Activated CD4-positive, alpha-beta T cell treated with anti-CD3 and anti-CD28 coated beads, Interleukin-2, amount 10 ng/mL, durations not matched to agents 7 days and 5 days (primary cell): ENCODE measurements at regions not wholly inside any gene's neighbourhood (a gene's known extent, or its start where the extent isn't known, plus 50 kb on each side); places are given as distances from the start of the nearest gene placed in this dataset.
"Not testable (repeated sequence)": the region's sequence is repeated elsewhere in the genome, so short reads cannot be mapped to it uniquely, and the experiment has no call there.

Source experiments
- CTCF ChIA-PET: fragments of 350-600 bp; sonication (Branson Sonifier 250); formaldehyde crosslinking; loops from one replicate; lab custom pipeline; 2021; ENCODE audit warnings: antibody characterized with exemption; lab: Charles Lee
- POLR2A ChIA-PET: fragments of 350-600 bp; sonication (Branson Sonifier 250); formaldehyde crosslinking; loops from one replicate; lab custom pipeline; 2021; ENCODE audit warnings: antibody characterized with exemption; lab: Charles Lee
- DNase-seq: peaks from one replicate; pipeline ENCODE4 v3.0.0-alpha.2; 2020
- H3K27ac Mint-ChIP-seq: one replicate; pipeline ENCODE4 v1.8.0; 2021; ENCODE audit warnings: mild to moderate bottlenecking, moderate library complexity, mixed read lengths
- H3K27me3 Mint-ChIP-seq: one replicate; pipeline ENCODE4 v1.8.0; 2021; ENCODE audit warnings: mixed read lengths
- H3K36me3 Mint-ChIP-seq: one replicate; pipeline ENCODE4 v1.8.0; 2021; ENCODE audit warnings: low read depth, mixed read lengths
- H3K4me1 Mint-ChIP-seq: one replicate; pipeline ENCODE4 v1.8.0; 2021; ENCODE audit warnings: mixed read lengths
- H3K4me3 Mint-ChIP-seq: one replicate; pipeline ENCODE4 v1.8.0; 2021; ENCODE audit warnings: mild to moderate bottlenecking, moderate library complexity, mixed read lengths
- H3K9me3 Mint-ChIP-seq: one replicate; pipeline ENCODE4 v1.8.0; 2021; ENCODE audit warnings: mixed read lengths

DNA sequence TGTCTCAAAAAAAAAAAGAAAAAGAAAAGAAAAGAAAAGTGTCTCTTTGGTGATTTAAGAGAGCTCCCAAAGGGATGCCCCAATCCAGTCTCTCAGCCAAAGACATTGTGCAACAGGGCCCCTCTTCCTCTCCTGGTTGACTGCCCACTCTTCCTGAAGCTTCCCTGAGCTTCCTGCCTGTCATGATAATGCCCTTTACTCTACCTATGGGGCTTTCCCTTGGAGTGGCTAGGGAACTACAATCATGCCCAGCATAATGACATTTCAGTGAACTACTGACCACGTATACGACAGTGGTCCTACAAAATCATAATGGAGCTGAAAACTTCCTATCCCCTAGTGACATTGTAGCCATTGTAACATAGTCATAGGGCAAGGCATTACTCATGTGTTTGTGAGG, 118.0 kb downstream of the RASSF10 start:
- Mint-ChIP-seq H3K9me3 (no peaks in the 10 kb centered on the region), H3K36me3 (no peaks in the 10 kb centered on the region), H3K27me3 (peaks cover 34% of the 10 kb centered on the region), H3K27ac (no peak overlapping the region), H3K4me1 (no peaks in the 10 kb centered on the region), H3K4me3 (no peak overlapping the region)
- ChIA-PET POLR2A (no interaction called here), CTCF (interaction anchor here (0.6 kb wide), 1 partner anchor 15 kb away, joined by 3 read pairs; no protein-coding TSS in a partner anchor)
- DNase-seq = no peak

DNA sequence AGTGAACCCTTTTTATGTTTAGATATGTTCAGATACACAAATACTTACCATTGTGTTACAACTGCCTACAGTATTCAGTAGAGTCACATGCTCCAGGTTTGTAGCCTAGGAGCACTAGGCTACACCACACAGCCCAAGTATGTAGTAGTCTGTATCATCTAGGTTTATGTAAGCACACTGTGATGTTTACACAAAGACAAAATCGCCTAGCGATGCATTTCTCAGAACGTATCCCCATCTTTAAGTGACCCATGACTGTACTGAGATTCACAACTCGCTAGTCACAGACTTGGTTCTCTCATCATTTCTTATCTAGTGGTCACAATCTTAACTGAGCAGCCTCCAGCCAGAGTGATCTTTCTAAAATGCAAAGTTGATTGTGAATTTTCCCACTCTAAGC, 119.2 kb downstream of the RASSF10 start:
- H3K27me3 Mint-ChIP-seq = peaks cover 28% of the 10 kb centered on the region
- no peaks in the 10 kb centered on the region for H3K36me3 Mint-ChIP-seq
- no peaks in the 10 kb centered on the region for H3K9me3 Mint-ChIP-seq
- H3K27ac Mint-ChIP-seq = no peak overlapping the region
- DNase-seq = no peak
- ChIA-PET CTCF (no interaction called here), POLR2A (no interaction called here)
- H3K4me3 Mint-ChIP-seq = no peak overlapping the region
- no peaks in the 10 kb centered on the region for H3K4me1 Mint-ChIP-seq

DNA sequence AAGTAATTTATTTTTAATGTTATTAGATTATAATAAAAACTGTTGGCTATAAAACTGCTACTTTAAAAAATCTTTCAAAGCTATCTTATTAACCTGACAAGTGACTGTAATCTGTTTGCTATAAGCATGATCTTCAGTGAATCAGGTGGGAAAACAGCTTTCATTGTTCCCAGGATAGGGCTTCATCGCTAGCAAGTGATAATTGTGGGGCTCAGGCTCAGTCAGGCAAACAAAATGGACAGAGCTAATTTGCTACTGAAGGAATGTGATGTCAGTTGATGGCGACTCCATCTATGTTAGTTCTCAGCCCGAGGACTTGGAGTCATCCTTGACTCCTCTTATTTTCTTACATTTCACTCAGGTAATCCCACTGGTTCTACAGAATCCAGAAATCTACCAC, 125.0 kb downstream of the RASSF10 start:
- peaks cover 21% of the 10 kb centered on the region for H3K27me3 Mint-ChIP-seq
- CTCF ChIA-PET = no interaction called here
- POLR2A ChIA-PET = interaction anchor here (0.7 kb wide), 1 partner anchor 1094 kb away, joined by 3 read pairs; no protein-coding TSS in a partner anchor
- H3K36me3 Mint-ChIP-seq = no peaks in the 10 kb centered on the region
- H3K9me3 Mint-ChIP-seq = no peaks in the 10 kb centered on the region
- no peak overlapping the region for H3K4me3 Mint-ChIP-seq
- no peaks in the 10 kb centered on the region for H3K4me1 Mint-ChIP-seq
- H3K27ac Mint-ChIP-seq = no peak overlapping the region
- no peak for DNase-seq

DNA sequence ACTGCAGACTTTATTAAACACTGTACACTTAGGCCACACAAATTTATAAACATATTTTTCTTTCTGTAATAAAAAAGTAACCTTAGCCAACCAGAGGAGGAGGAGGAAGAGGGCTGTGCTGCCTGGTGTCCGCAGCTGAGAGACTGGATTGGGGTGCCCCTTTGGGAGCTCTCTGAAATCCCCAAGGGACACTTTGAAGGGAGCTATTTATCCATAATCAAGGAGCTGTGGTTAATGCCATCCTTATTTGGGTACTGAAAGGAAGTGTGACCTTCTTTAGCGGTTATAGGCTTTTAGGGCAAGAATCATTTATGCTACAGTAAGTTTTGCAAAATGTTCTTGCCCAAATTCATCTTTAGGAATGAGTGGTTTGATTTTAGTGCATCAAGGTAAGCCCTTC, 125.8 kb downstream of the RASSF10 start:
- no peak overlapping the region for H3K27ac Mint-ChIP-seq
- no peak for DNase-seq
- ChIA-PET POLR2A (no interaction called here), CTCF (no interaction called here)
- no peaks in the 10 kb centered on the region for H3K36me3 Mint-ChIP-seq
- no peaks in the 10 kb centered on the region for H3K9me3 Mint-ChIP-seq
- no peak overlapping the region for H3K4me3 Mint-ChIP-seq
- no peaks in the 10 kb centered on the region for H3K4me1 Mint-ChIP-seq
- peaks cover 21% of the 10 kb centered on the region for H3K27me3 Mint-ChIP-seq

DNA sequence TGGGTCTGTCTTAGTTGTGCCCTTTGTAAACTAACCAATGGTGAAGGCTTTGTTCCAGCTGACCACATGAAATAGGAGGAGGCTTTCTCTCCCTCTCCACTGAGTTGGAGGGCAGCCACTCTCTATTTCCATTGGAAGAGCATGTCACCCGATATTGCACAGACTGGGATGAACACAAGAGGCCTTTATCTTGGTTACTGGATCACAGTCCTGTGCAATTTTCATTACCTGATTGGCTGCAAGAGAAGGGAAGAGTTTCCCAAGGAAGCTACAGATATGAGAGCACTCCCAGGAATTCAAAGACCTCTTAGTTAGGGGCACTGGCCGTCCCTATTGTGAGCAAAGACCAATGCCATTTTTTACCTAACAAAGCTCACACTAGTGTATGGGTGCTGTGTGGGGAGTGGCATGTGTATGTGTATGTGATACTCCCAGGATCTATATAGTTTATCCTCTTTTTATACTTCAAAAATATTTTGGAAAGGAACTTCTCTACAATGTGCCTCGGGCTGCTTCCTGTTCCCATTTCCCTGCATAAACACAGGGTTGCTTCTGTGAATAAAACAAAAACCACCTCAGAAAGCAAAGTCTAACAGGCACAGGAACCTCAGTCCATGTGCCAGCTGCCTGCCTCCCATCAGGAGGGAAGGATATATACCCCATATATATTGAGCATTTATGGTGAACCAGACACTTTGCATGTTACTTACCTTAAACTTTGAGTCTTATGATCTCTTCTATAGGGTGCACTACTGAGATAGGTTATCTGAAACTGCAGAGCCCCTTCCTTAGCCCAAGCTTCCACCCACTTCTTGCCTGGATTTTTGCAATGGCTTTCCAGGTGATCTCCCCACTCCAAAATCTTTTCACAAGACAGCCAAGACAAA, 126.5 kb downstream of the RASSF10 start:
- no peaks in the 10 kb centered on the region for H3K9me3 Mint-ChIP-seq
- no peak for DNase-seq
- H3K27ac Mint-ChIP-seq = no peak overlapping the region
- no peaks in the 10 kb centered on the region for H3K4me1 Mint-ChIP-seq
- peaks cover 21% of the 10 kb centered on the region for H3K27me3 Mint-ChIP-seq
- POLR2A ChIA-PET = no interaction called here
- CTCF ChIA-PET = no interaction called here
- no peaks in the 10 kb centered on the region for H3K36me3 Mint-ChIP-seq
- no peak overlapping the region for H3K4me3 Mint-ChIP-seq

DNA sequence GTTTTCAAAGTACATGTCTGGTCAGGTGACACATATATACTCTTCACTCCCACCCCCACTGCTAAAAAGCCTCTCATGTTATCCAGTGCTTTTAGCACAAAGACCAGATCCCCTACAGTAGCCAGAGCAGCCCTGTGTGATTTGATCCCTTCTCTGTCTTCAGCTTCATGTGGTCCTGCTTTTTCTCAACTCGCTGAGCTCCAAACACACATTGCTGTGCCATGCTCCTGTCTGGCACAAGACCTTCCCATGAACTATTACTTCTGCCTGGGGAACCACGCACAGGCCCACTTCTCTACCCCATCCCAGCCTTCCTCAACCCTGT, 127.1 kb downstream of the RASSF10 start:
- H3K4me1 Mint-ChIP-seq = no peaks in the 10 kb centered on the region
- no peaks in the 10 kb centered on the region for H3K36me3 Mint-ChIP-seq
- CTCF ChIA-PET = no interaction called here
- H3K27me3 Mint-ChIP-seq = peaks cover 21% of the 10 kb centered on the region
- H3K27ac Mint-ChIP-seq = no peak overlapping the region
- H3K9me3 Mint-ChIP-seq = no peaks in the 10 kb centered on the region
- POLR2A ChIA-PET = no interaction called here
- no peak overlapping the region for H3K4me3 Mint-ChIP-seq
- no peak for DNase-seq

DNA sequence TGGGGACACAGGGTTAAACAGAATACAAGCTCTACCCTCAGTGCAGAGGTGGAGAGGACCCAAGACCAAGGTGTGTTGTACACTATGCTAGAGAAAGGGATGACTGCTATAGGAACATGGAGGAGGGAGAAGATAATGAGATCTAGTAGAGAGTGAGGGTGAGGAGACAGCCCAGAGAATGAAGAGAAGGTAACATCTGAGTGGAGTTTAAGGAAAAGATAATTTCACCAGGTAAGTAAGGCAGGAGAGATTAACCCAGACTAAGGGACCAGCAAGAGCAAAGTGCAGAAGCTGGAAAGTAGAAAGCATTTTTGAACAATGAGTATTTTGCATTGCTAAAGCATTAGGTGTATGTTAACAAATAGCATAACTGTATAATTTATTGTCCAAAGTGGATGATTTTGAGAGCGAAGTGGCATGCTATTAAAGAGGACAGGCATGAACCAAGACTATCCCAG, 128.8 kb downstream of the RASSF10 start:
- POLR2A ChIA-PET = no interaction called here
- Mint-ChIP-seq H3K4me3 (no peak overlapping the region), H3K4me1 (no peaks in the 10 kb centered on the region), H3K27ac (no peak overlapping the region), H3K27me3 (peaks cover 12% of the 10 kb centered on the region), H3K9me3 (no peaks in the 10 kb centered on the region), H3K36me3 (no peaks in the 10 kb centered on the region)
- no peak for DNase-seq
- CTCF ChIA-PET = interaction anchor here (1.0 kb wide), 1 partner anchor 11 kb away, joined by 3 read pairs; no protein-coding TSS in a partner anchor

DNA sequence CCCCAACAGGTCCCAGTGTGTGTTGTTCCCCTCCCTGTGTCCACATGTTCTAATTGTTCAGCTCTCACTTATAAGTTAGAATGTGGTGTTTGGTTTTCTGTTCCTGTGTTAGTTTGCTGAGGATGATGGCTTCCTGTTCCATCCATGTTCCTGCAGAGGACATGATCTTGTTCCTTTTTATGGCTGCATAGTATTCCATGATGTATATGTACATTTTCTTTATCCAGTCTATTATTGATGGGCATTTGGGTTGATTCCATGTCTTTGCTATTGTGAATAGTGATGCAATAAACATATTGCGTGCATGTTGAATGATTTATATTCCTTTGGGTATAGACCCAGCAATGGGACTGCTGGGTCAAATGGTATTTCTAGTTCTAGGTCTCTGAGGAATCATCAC, 130.0 kb downstream of the RASSF10 start:
- H3K4me3 Mint-ChIP-seq, H3K9me3 Mint-ChIP-seq, H3K4me1 Mint-ChIP-seq, H3K27ac Mint-ChIP-seq, CTCF ChIA-PET, POLR2A ChIA-PET, H3K27me3 Mint-ChIP-seq, H3K36me3 Mint-ChIP-seq, DNase-seq: not testable (repeated sequence)

DNA sequence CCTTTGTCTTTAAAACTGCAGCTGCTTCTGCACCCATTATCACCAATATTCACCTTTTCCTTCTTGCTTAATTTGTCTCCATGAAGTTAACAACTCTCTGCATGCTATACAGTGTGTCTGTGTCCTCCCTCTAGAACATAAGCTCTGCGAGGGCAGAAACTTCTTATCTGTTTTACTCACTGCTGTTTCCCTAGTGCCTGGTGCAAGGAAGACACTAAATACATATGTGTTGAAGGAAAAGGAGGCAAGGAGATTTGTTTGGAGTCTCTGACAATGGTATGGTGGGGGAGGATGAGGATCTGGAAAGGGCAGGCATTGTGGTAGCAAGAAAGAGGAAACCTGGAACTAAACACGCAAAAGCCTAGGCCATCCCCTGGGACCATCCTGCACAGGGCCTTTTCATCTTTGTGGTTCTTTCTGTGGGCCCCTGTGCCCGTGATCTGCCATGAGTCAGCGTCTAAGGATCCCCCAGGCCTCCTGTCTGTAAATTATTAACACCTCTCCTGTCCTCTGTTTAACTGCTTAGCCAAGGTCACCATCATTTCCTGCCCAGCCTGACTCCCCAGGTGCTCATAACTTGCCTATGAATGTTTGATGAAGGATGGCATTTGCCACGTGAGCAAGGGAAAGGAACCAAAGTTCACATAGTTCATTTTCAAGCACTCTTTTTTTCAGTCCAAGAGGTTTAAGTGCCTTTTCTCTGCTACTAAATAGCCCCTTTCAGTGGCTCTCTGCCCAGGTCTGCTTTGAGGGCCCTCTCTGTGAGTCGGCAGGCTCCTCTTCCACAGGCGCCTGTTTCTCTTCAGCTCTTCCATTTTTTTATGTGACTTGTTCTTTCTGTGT, 131.1 kb downstream of the RASSF10 start:
- no peak for DNase-seq
- POLR2A ChIA-PET = no interaction called here
- Mint-ChIP-seq H3K4me3 (no peak overlapping the region), H3K4me1 (no peaks in the 10 kb centered on the region), H3K9me3 (no peaks in the 10 kb centered on the region), H3K27ac (no peak overlapping the region), H3K27me3 (peaks cover 9% of the 10 kb centered on the region), H3K36me3 (no peaks in the 10 kb centered on the region)
- CTCF ChIA-PET = no interaction called here

DNA sequence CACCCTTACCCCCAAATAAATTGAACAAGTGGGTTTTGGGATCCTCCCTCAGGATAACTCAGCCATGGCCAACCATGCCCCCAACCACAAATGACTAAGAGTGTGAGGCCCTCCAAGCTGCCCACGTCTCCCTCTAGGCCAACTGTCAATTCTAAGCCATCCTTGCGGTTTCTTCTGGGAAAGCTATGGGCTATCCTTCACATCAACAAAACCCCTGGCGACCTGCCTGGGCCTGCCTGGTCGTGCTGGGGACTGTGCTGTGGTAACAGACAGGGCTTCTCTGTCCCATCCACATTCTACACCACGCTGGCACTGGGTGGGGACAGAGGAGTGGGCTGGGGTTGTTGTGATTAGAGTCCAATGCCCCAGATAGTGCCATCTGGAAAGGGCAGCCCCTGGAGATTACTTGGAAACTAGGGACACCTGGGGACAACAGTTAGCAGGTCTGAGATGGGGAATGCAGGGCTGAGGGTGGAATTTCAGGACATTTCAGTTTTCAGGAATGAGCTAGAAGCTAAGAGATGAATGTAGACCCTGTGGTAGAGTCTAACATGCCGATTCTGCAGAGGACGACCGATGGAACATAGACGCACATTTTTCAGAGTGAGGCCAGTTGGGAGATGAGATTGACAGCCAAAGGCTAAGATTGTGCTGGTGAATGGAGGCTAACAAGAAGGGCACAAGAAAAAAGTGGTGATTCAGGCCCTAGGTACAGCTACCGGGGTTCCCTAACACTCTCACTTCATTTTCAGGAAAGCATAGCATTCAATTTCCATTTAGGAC, 131.9 kb downstream of the RASSF10 start:
- CTCF ChIA-PET = no interaction called here
- Mint-ChIP-seq H3K27ac (no peak overlapping the region), H3K4me1 (no peaks in the 10 kb centered on the region), H3K9me3 (no peaks in the 10 kb centered on the region), H3K4me3 (no peak overlapping the region), H3K27me3 (peaks cover 9% of the 10 kb centered on the region), H3K36me3 (no peaks in the 10 kb centered on the region)
- no peak for DNase-seq
- POLR2A ChIA-PET = no interaction called here

DNA sequence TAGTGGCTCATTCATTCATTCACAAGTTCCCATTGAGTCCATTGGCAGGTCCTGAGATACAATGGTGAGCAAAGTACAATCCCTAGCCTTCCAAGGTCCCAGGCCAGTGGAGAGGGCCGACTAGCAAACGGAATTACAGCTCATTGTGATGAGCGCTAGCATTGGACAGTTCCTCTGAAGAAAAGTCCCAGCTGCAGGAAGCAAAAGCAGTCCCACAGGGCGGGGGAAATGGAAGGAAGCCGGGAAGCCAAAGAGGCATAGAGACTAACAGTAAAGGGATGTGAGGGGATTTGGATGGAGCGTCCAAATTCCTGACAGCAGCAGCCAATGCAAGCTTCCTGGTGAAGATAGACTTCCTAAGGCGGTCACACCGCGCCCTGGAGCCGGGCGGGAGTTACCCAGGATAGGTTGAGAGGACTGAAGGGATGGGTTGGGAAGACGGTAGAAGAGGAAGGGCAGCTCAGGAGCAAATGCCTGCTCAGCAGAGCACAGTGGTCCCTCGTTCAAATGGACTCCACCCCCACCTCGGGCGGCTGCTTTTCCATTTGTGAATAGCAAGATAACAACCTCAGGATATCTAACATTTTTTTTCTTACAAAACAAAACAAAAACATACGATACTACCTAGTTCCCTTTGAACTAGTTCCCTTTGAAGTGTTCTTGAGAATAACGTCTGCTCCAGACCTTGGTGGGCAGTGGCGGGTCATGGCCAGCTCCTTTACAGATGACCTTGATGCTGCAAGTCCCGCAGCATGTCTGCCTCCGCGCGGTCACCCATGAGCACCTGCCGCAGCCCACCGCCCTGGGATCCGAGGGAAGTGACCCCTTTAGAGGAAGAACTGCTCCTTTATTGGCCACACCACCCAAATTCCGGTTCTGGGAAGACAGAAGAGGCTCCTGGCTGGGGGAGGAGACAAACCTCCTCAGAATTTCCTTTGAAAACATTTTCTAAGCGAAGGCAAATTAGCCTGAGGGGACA, 132.9 kb downstream of the RASSF10 start:
- Mint-ChIP-seq H3K36me3 (no peaks in the 10 kb centered on the region), H3K4me1 (no peaks in the 10 kb centered on the region), H3K4me3 (no peak overlapping the region), H3K27ac (no peak overlapping the region), H3K27me3 (peaks cover 9% of the 10 kb centered on the region), H3K9me3 (no peaks in the 10 kb centered on the region)
- CTCF ChIA-PET = no interaction called here
- POLR2A ChIA-PET = no interaction called here
- DNase-seq = no peak
